BLaER1 treated with 17β-estradiol and CSF1 and Interleukin-3, amounts not matched to agents 10 nM and 100 nM (cell line): ENCODE measurements at regions not wholly inside any gene's neighbourhood (a gene's known extent, or its start where the extent isn't known, plus 50 kb on each side); places are given as distances from the start of the nearest gene placed in this dataset.
"Not testable (repeated sequence)": the region's sequence is repeated elsewhere in the genome, so short reads cannot be mapped to it uniquely, and the experiment has no call there.

ENCODE experiments used
- H3K27ac ChIP-seq, 11 experiments: shearing (Covaris generic); formaldehyde crosslinking; 2 replicates each; pipeline ENCODE4 v1.8.1; 2022
- H3K27me3 ChIP-seq, 11 experiments: shearing (Covaris generic); formaldehyde crosslinking; 2 replicates each; pipeline ENCODE4 v1.8.1; 2022
- H3K36me3 ChIP-seq, 11 experiments: shearing (Covaris generic); formaldehyde crosslinking; 2 replicates each; pipeline ENCODE4 v1.8.1; 2022
- H3K4me1 ChIP-seq, 10 experiments: shearing (Covaris generic); formaldehyde crosslinking; 2 replicates each; pipeline ENCODE4 v1.8.1; 2022
- H3K4me2 ChIP-seq, 11 experiments: shearing (Covaris generic); formaldehyde crosslinking; 2 replicates each; pipeline ENCODE4 v1.8.1; 2022
- H3K4me3 ChIP-seq, 10 experiments: shearing (Covaris generic); formaldehyde crosslinking; 2 replicates each; pipeline ENCODE4 v1.8.1; 2022
- H3K9ac ChIP-seq, 11 experiments: shearing (Covaris generic); formaldehyde crosslinking; 2 replicates each; pipeline ENCODE4 v1.8.1; 2022
- H3K9me3 ChIP-seq, 11 experiments: shearing (Covaris generic); formaldehyde crosslinking; replicated peaks in 1 of 11; 2 replicates each; pipeline ENCODE4 v1.8.1; 2022
- H4K20me1 ChIP-seq, 11 experiments: shearing (Covaris generic); formaldehyde crosslinking; 2 replicates each; pipeline ENCODE4 v1.8.1; 2022
- Cebpa-rat ChIP-seq, 11 experiments: shearing (Covaris generic); IDR thresholded peaks; 2 replicates each; pipeline ENCODE4 v1.8.1; 2022

DNA sequence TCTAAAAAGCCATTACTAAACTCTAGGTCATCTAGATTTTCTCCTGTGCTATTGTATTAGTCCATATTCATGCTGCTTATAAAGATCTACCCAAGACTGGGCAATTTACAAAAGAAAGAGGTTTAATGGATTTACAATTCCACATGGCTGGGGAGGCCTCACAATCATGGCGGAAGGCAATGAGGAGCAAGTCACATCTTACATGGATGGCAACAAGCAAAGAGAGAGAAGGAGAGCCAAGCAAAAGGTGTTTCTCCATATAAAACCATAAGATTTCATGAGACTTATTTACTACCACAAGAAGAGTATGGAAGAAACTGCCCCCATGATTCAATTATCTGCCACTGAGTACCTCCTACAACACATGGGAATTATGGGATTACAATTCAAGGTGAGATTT, 69.6 kb upstream of the CCDC6 start:
- not testable (repeated sequence) for H3K4me2 ChIP-seq, H3K4me3 ChIP-seq, H3K27ac ChIP-seq, H3K9ac ChIP-seq, H3K27me3 ChIP-seq, H4K20me1 ChIP-seq, H3K36me3 ChIP-seq
- peaks cover 22 to 36% (median 30%) of the 10 kb centered on the region in 11 experiments for H3K9me3 ChIP-seq
- peaks cover 0 to 19% (median 0%) of the 10 kb centered on the region in 10 experiments; a peak in 5 of 20 replicates for H3K4me1 ChIP-seq

DNA sequence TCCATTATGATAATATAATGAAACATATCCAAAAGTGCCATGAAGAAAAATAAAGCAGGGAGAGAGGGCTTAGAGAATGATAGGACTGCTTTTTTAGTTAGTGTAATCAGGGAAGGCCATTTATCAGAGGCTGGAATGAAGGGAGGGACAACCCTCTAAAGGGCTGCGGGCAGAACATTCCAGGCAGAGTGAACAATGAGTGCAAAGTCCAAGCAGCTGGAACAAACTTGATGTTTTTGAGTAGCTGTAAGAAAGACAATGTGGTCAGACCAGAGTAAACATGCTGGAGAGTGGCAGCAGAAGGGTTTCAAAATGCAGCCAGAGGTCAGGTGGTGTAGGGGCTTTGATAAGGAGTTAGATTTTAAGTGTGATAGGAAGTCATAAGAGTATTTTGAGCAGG, 65.6 kb upstream of the CCDC6 start:
- no peak for TF ChIP-seq Cebpa-rat (IDR thresholded peaks at IDR 0.05)
- Histone ChIP-seq H3K4me1 (peaks cover 0 to 17% (median 0%) of the 10 kb centered on the region in 10 experiments; a peak in 3 of 20 replicates), H3K4me2 (no peak overlapping the region), H3K9ac (no peak overlapping the region), H3K27me3 (no peaks in the 10 kb centered on the region), H3K36me3 (no peaks in the 10 kb centered on the region), H3K27ac (no peak overlapping the region), H3K4me3 (no peak overlapping the region), H3K9me3 (peaks cover 5 to 16% (median 11%) of the 10 kb centered on the region in 11 experiments; a peak in 19 of 22 replicates), H4K20me1 (no peaks in the 10 kb centered on the region)

DNA sequence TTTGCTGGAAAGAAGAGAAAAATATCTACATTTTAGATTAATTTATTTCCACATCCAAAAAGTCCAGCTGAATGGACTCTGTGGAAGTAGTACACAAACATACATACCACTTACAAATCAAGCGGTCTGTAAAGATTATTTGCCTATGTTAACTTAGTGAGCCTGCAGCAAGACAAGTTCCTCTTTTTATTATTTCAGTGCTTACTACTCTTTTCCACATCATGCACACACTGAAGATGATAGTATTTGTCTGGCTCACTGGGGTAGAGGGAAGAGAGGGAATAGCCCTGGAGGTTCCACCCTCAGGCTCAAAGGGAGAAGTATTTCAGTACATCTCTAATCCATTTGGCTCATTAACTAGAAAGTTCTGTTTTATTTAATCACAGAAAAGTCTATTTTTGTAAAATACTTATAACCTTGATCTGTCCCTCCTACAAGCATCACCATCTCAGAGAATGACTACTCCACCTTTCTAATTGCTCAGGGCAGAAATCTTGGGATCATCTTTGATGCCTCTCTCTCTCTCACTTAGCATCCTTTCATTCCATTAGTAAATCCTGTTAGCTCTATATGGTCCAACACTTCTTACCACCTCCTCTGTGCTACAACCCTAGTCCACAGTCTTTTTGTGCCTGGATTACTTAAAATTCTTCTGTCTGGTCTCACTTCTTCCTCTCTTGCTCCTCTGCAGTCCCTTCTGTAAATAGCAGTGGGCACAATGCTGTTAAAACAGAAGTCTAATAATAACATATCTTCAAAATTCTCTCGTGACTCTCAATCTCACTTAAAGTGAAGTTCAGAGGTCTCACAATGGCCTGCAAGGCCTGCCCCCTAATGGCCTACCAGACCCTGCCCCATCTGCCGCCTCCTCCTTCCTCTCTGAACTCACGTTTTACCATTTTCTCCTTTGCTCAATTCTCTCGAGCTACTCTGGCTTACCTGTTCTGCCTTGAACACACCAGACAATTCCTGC, 64.3 kb upstream of the CCDC6 start:
- H3K9ac ChIP-seq: no peak overlapping the region
- no peaks in the 10 kb centered on the region for H3K27me3 ChIP-seq
- H3K9me3 ChIP-seq: peaks cover 0 to 5% (median 0%) of the 10 kb centered on the region in 11 experiments; a peak in 3 of 22 replicates
- no peak overlapping the region for H3K27ac ChIP-seq
- no peaks in the 10 kb centered on the region for H3K36me3 ChIP-seq
- no peak overlapping the region for H3K4me3 ChIP-seq
- peak overlapping the region in 2 of 11 experiments; percentile 3 to 20; a peak in 2 of 22 replicates for H3K4me2 ChIP-seq
- no peak for TF ChIP-seq Cebpa-rat (IDR thresholded peaks at IDR 0.05)
- H4K20me1 ChIP-seq: no peaks in the 10 kb centered on the region
- H3K4me1 ChIP-seq: peaks cover 0 to 17% (median 0%) of the 10 kb centered on the region in 10 experiments; a peak in 3 of 20 replicates

DNA sequence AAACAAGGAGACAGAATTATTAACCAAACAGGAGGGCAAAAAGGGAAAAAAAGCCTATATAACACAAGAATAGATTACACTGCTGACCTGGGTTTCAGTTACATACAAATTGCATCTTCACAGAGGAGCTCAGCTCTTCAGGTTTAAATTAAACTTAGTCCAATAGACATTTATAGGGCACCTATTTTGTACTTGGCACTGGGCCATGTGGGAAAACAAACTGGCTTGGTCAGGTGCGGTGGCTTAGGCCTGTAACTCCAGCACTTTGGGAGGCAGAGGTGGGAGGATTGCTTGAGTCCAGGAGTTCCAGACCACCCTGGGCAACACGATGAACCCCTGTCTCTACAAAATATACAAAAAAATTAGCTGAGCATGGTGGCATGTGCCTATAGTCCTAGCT, 62.3 kb upstream of the CCDC6 start:
- TF ChIP-seq Cebpa-rat (IDR thresholded peaks at IDR 0.05): no peak
- H3K36me3 ChIP-seq: no peaks in the 10 kb centered on the region
- no peak overlapping the region for H3K4me3 ChIP-seq
- no peaks in the 10 kb centered on the region for H3K9me3 ChIP-seq
- no peak overlapping the region for H3K4me2 ChIP-seq
- H3K27me3 ChIP-seq: no peaks in the 10 kb centered on the region
- H3K4me1 ChIP-seq: peaks cover 0 to 17% (median 0%) of the 10 kb centered on the region in 10 experiments; a peak in 3 of 20 replicates
- H4K20me1 ChIP-seq: no peaks in the 10 kb centered on the region
- no peak overlapping the region for H3K27ac ChIP-seq
- H3K9ac ChIP-seq: no peak overlapping the region

DNA sequence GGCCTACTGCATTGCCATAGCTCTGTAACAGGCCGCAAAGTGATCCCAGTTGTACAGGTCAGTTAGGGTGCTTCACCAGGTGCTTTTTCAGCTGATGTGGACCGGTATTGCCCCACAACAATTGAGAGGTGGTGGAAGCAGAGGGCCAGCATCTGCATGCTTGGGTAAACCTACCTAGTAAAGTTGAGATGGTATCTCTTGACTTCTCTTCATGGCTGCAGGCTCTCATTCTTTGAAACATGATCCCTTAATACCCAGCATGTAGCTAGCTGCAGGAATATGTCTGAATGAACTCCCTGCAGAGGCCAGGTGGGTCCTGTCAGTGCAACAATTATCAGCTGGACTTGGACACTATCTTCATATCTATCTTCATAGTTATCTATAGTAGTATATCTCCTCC, 60.7 kb upstream of the CCDC6 start:
- Histone ChIP-seq H4K20me1 (no peaks in the 10 kb centered on the region), H3K9me3 (no peaks in the 10 kb centered on the region), H3K36me3 (no peaks in the 10 kb centered on the region), H3K4me3 (no peak overlapping the region), H3K9ac (no peak overlapping the region), H3K4me1 (peaks cover 0 to 21% (median 0%) of the 10 kb centered on the region in 10 experiments; a peak in 3 of 20 replicates), H3K27ac (no peak overlapping the region), H3K27me3 (no peaks in the 10 kb centered on the region), H3K4me2 (no peak overlapping the region)
- TF ChIP-seq Cebpa-rat (IDR thresholded peaks at IDR 0.05): no peak

DNA sequence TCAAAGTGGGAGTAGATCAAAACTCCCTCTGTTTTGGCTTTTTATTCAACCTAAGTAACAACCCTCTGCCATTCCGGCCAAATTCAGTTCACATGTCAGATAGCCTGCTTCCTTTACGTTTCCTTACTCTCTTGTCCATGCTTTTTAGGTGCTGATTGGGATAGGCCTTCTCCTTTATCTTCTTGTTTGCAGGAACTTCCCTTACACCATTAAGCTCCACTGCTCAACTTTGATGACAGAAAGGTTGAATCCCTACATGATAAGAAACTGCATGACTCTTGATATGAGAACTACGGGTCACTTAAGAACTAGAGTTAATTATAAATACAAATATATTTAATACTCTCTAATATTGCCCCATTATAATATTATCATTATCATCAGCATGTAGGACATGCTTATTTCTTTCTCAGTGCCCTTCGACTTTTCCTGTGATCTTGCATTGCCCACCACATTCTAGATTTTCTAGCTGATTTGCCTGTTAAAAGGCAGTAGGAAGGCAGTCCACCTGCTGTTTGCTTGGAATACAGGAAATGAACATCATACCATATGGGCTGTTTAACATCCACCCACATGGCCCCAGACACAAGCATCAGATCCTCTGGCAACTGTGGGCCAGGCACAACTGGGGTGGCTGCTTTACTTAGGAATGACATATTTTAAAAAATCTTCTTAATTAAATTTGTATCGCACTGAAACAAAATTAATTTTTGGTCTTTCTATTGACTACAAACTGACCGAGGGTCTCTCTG, 59.7 kb upstream of the CCDC6 start:
- Histone ChIP-seq H4K20me1 (no peaks in the 10 kb centered on the region), H3K36me3 (no peaks in the 10 kb centered on the region), H3K4me2 (no peak overlapping the region), H3K27ac (no peak overlapping the region), H3K27me3 (no peaks in the 10 kb centered on the region), H3K4me1 (peaks cover 0 to 18% (median 0%) of the 10 kb centered on the region in 10 experiments; a peak in 3 of 20 replicates), H3K4me3 (no peak overlapping the region), H3K9me3 (no peaks in the 10 kb centered on the region), H3K9ac (no peak overlapping the region)
- no peak for TF ChIP-seq Cebpa-rat (IDR thresholded peaks at IDR 0.05)

DNA sequence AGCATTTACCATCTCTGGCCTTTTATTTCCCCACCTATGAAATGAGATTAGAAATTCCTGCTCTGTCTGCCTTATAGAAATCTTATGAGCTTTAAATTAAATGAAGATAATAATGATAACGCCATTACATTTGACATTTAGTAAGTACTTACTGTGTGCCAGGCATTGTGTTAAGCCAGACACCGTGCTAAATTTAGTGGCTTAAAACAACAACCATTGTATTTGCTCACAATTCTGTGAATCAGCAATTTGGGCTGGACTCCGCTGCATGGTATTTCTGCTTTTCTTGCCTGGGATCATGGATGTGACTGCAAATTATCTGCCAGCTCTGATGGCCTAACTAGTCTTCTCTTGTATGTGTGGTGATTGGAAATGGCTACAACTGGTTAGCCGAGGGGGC, 56.4 kb upstream of the CCDC6 start:
- no peaks in the 10 kb centered on the region for H3K27me3 ChIP-seq
- no peak overlapping the region for H3K4me3 ChIP-seq
- no peaks in the 10 kb centered on the region for H3K9me3 ChIP-seq
- H3K9ac ChIP-seq: no peak overlapping the region
- no peak for TF ChIP-seq Cebpa-rat (IDR thresholded peaks at IDR 0.05)
- H3K27ac ChIP-seq: no peak overlapping the region
- H3K4me2 ChIP-seq: no peak overlapping the region
- 0 out of 20 replicates have a peak, but pooled peaks cover 0 to 4% (median 0%) of the 10 kb centered on the region in 10 experiments for H3K4me1 ChIP-seq
- H4K20me1 ChIP-seq: no peaks in the 10 kb centered on the region
- H3K36me3 ChIP-seq: no peaks in the 10 kb centered on the region

DNA sequence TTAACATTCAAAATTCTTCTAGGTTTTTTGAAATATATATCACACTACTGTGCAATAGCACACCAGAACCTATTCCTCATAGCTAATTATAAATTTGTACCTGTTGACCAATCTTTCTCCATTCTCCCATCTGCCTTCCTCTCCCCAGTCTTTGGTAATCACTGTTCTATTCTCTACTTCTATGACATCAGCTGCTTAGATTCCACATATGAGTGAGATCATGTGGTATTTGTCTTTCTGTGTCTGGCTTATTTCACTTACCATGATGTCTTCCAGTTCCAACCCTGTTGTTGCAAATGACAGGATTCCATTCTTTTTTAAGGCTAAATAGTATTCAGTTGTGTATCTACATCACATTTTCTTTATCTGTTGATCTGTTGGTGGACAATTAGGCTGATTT, 54.4 kb upstream of the CCDC6 start:
- no peaks in the 10 kb centered on the region for H3K36me3 ChIP-seq
- TF ChIP-seq Cebpa-rat (IDR thresholded peaks at IDR 0.05): no peak
- H3K9ac ChIP-seq: no peak overlapping the region
- no peak overlapping the region for H3K27ac ChIP-seq
- no peaks in the 10 kb centered on the region for H4K20me1 ChIP-seq
- H3K4me2 ChIP-seq: no peak overlapping the region
- no peaks in the 10 kb centered on the region for H3K9me3 ChIP-seq
- H3K27me3 ChIP-seq: no peaks in the 10 kb centered on the region
- no peak overlapping the region for H3K4me3 ChIP-seq
- H3K4me1 ChIP-seq: 0 out of 20 replicates have a peak, but pooled peaks cover 0 to 4% (median 0%) of the 10 kb centered on the region in 10 experiments

DNA sequence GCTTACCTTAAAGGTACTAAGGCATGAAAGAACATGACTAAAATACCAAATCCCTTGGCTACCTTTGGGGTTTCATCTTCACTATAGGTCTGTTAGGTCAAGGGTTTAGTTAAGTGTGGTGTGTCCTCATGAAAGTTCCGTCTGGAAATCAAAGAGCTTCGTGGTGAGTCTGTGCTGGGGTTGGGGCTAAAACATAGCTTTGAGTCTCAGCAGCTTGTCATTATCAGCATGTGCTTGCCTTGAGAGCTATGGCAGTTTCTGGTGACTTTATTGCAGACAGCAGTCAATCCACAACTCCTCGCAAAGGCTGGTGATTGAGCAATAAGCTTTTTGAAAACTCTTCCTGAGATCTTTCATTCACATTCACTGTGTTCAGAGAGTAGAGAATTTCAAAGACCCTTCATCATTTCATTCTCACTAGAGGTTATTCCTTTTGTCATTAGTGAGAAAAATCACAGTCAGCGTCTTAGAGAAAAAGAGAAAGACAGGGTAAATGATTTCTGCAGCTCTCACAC, 53.2 kb upstream of the CCDC6 start:
- Histone ChIP-seq H3K9ac (no peak overlapping the region), H3K27ac (no peak overlapping the region), H3K4me3 (no peak overlapping the region), H4K20me1 (no peaks in the 10 kb centered on the region), H3K4me1 (0 out of 20 replicates have a peak, but pooled peaks cover 0 to 4% (median 0%) of the 10 kb centered on the region in 10 experiments), H3K27me3 (no peaks in the 10 kb centered on the region), H3K36me3 (no peaks in the 10 kb centered on the region), H3K4me2 (no peak overlapping the region), H3K9me3 (no peaks in the 10 kb centered on the region)
- no peak for TF ChIP-seq Cebpa-rat (IDR thresholded peaks at IDR 0.05)
